Astrocyte of the spinal cord (primary cell): ENCODE measurements at regions not wholly inside any gene's neighbourhood (a gene's known extent, or its start where the extent isn't known, plus 50 kb on each side); places are given as distances from the start of the nearest gene placed in this dataset.

Experiments
- DNase-seq: peaks from one replicate; pipeline ENCODE4 v3.0.0; 2011; ENCODE audit warnings: low read depth, low spot score
- H3K4me3 ChIP-seq: 2 replicates; pipeline ENCODE4 v1.5.1; 2011; ENCODE audit warnings: low read depth, mild to moderate bottlenecking, low read length, moderate library complexity
- CTCF ChIP-seq: IDR thresholded peaks from 2 replicates; pipeline ENCODE4 v1.5.1; 2012; ENCODE audit warnings: low read depth, mild to moderate bottlenecking, low read length, inconsistent platforms
- in situ Hi-C: cut with HindIII; loops from 2 replicates; pipeline ENCODE4 v1.10.0; 2017; ENCODE audit warnings: low sequenced_read_pairs

GRCh38 chr1:193494368-193494767, 308.0 kb upstream of the B3GALT2 start:
- TF ChIP-seq CTCF, result no peak
- DNase-seq, result no peak
- in situ Hi-C loops, result no loop called here
- no peak overlapping the region for H3K4me3 ChIP-seq

- no peak overlapping the region for H3K4me3 ChIP-seq
- TF ChIP-seq CTCF, result no peak
- in situ Hi-C loops, result no loop called here
- no peak for DNase-seq
These were observed 302.8 kb upstream of the B3GALT2 start for GRCh38 chr1:193489191-193489590.

- H3K4me3 ChIP-seq, result no peak overlapping the region
- no peak for TF ChIP-seq CTCF
- in situ Hi-C loops, result no loop called here
- no peak for DNase-seq
These were observed 301.3 kb upstream of the B3GALT2 start for GRCh38 chr1:193487722-193488121.

- TF ChIP-seq CTCF, result no peak
- in situ Hi-C loops, result no loop called here
- DNase-seq, result peak; percentile 3
These were observed 300.3 kb upstream of the B3GALT2 start for GRCh38 chr1:193486671-193487229.

GRCh38 chr1:193480755-193481154, 294.3 kb upstream of the B3GALT2 start:
- no peak for DNase-seq
- TF ChIP-seq CTCF, result no peak
- no peak overlapping the region for H3K4me3 ChIP-seq
- in situ Hi-C loops, result no loop called here

More at GRCh38 chr1:193486671-193487229, 300.3 kb upstream of the B3GALT2 start:
- no peak overlapping the region for H3K4me3 ChIP-seq

GRCh38 chr1:193479187-193479586, 292.8 kb upstream of the B3GALT2 start:
- in situ Hi-C loops, result no loop called here
- no peak for DNase-seq

More at GRCh38 chr1:193479187-193479586, 292.8 kb upstream of the B3GALT2 start:
- TF ChIP-seq CTCF, result no peak
- H3K4me3 ChIP-seq, result no peak overlapping the region
